Cardiac fibroblast (primary cell): ENCODE measurements at regions not wholly inside any gene's neighbourhood (a gene's known extent, or its start where the extent isn't known, plus 50 kb on each side); places are given as distances from the start of the nearest gene placed in this dataset.
"Not testable (repeated sequence)": the region's sequence is repeated elsewhere in the genome, so short reads cannot be mapped to it uniquely, and the experiment has no call there.

Source experiments
- DNase-seq, 2 donors: peaks; one replicate each; pipeline versions ENCODE4 v3.0.0 to v3.0.0-alpha.2; 2010; ENCODE audit warnings: low read depth in 2 of 2
- H3K4me3 ChIP-seq, 2 donors: replicated peaks in 1 of 2; 1 replicate in 1 of 2; 2 replicates in 1 of 2; pipeline ENCODE4 v1.5.1; 2011; ENCODE audit warnings: low read depth in 2 of 2, low read length in 2 of 2, mild to moderate bottlenecking in 2 of 2, moderate library complexity in 1 of 2
- TF ChIP-seq, protein P1 (sequence below): IDR thresholded peaks from one replicate; pipeline ENCODE4 v1.5.1; 2011; ENCODE audit warnings: low read depth, mild to moderate bottlenecking, low read length, inconsistent platforms

DNA sequence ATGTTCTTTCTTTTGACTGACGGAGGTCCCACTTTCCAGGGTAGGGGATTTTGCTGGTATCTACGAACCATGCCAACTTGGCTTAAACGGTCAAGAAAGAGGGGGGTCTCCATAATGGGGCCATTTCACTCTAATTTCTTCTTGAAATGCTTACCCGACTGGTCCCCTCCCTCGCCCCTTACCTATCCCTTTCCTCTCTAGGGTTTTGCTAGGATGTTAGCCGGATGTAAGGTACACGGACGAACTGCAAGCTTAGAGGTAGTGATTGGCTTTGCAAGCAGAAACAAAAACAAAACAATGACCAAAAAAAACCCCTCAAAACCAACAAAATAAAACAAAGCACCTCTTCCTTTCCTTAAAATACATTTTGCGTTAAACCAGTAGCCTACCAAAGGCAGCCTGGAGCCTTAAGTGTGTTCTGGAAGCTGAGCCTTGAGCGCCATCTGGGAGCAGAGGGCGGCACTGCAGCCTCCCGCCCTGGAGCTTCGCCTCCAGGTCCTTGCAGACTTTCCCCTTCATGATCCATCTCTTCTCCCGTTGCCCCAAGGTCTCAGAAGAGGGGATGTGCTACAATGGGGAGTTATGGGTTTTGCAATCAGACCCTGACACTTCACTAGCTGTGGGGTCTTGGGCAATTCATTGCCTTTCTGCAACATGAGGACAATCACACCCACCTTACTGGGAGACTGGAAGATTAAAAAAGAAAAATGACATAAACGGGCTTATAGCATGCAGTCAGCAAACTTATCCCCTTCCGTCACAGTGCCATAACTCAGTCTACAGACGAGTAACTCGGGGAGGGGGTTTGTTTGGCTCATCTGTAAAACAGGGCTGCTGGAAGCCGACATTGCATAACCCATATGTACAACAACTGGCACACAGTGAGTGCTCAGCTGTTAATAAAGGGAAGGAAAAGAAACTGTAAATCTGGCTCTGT, 125.9 kb upstream of the RRN3 start:
- DNase-seq = peak; percentile 3 to 8
- H3K4me3 ChIP-seq = not testable (repeated sequence)
- TF ChIP-seq, protein P1, sequence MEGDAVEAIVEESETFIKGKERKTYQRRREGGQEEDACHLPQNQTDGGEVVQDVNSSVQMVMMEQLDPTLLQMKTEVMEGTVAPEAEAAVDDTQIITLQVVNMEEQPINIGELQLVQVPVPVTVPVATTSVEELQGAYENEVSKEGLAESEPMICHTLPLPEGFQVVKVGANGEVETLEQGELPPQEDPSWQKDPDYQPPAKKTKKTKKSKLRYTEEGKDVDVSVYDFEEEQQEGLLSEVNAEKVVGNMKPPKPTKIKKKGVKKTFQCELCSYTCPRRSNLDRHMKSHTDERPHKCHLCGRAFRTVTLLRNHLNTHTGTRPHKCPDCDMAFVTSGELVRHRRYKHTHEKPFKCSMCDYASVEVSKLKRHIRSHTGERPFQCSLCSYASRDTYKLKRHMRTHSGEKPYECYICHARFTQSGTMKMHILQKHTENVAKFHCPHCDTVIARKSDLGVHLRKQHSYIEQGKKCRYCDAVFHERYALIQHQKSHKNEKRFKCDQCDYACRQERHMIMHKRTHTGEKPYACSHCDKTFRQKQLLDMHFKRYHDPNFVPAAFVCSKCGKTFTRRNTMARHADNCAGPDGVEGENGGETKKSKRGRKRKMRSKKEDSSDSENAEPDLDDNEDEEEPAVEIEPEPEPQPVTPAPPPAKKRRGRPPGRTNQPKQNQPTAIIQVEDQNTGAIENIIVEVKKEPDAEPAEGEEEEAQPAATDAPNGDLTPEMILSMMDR = peak; percentile 65

DNA sequence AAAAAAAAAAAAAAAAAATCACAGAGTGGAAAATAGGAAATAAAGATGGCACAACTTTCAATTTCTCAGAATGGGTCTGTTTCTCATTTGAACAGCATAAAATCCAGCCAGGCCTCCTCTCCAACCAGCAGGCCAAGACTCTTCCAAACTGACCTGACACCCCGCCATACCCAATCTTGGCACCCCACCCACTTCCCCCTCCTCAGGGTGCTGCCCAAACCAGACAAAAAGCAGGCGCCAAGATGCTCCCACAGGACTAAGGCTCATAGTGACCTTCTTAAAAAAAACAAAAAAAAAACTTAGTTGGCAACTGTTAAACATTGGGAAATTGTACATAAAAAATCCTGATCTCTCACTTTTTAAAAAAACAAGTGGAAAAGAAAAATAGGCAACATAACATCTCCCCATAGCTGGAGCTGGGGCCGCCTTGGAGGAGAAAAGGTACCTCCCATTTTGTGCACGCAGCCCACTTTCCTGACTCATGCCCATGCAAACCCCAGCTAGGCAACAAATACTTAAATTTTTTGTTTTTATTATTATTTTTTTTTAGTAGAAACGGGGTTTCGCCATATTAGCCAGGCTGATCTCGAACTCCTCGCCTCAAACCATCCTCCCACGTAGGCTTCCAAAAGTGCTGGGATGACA, 124.9 kb upstream of the RRN3 start:
- not testable (repeated sequence) for DNase-seq, H3K4me3 ChIP-seq

DNA sequence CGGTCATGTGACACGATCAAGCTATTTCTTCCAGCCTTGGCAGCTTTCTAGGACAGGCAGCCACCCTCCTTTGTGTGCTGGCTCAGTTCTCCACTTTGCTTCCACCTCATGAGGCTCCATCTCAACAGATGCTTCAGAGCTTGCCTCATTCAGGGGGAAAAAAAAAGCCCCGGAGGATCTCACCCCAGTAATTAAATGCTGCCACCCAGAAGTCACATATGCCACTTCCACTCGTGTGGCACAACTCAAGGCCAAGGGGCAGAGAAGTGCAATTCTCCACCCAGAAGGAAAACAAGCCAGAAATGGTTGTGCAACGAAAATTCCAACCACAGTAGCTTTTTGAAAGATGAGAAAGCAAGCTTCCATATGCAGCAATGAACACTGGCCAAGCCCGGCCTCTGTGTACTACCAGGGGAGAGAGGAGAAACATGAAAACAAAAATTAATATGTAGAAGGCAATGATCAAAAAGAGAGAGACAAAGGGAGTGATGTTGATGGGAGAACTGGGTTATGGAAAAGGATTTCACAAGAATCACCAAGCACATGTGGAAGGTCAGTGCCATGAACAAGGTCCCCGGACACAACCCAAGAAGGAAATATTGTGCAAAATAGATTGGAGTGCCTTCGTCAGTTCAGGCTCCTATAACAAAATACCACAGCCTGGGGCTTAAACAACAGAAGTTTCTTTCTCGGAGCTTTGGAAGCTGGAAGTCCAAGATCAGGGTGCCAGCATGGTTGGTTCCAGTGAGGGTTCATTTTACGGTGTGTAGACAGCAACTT, 113.3 kb upstream of the RRN3 start:
- DNase-seq = peak; percentile 23 to 37
- H3K4me3 ChIP-seq = not testable (repeated sequence)

DNA sequence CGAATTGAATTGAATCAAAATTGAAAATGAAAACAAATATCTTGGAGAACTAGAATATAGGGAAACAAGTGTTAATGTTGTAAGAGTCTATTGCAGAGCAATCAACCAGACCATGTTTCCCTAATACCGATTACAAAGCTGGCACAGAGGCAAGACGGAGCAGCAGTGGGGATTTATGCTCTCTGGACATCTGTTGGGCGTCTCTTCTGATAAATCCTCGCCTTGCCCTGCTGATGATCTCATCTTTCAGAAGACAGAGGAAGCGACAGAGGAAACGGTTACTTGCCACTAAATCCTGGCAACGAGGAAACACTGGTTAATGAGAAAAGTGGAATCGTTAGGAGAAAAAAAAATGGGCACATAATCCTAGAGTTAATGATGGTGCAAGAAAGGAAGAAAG, 112.4 kb upstream of the RRN3 start:
- not testable (repeated sequence) for H3K4me3 ChIP-seq
- DNase-seq = peak in 1 of 2 donors; percentile 29

DNA sequence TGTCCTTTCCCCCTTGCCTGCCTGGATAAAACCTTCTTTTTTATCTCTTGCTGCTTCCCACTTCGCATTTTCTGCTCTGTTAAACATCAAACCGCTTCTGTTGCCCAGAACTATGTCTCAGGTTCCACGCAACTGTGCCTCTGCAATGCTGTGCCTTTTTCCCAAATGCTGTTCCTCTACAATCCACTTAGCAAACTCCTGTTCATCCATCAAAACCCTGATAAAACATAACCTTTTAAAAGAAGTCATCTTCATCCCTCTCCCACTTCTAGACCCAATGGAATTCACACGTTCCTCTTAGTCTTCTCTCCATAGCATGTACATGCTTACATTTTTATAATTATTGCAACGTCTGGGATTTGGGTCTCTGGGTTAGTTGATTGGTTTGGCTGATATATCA, 111.9 kb upstream of the RRN3 start:
- not testable (repeated sequence) for DNase-seq

DNA sequence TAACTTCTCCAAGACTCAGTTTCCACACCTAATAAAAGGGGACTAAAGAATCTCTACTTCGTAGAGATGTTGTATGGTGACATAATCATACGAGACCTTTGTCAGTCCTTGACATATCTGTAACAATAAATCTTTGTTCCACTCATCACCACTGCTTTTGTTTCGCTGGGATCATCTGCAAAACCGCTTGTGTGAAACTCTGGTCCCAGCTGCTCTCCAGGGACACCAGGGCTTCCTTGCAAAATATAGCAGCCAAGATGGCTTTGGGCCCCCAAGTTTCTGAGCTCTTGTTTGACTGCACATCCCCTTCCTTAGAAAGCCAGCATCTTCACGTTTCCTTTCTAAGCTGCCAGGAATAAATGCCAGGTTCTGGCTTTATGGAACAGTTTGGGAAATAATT, 110.5 kb upstream of the RRN3 start:
- not testable (repeated sequence) for H3K4me3 ChIP-seq, DNase-seq

More for the DNA sequence above, 111.9 kb upstream of the RRN3 start:
- not testable (repeated sequence) for H3K4me3 ChIP-seq

DNA sequence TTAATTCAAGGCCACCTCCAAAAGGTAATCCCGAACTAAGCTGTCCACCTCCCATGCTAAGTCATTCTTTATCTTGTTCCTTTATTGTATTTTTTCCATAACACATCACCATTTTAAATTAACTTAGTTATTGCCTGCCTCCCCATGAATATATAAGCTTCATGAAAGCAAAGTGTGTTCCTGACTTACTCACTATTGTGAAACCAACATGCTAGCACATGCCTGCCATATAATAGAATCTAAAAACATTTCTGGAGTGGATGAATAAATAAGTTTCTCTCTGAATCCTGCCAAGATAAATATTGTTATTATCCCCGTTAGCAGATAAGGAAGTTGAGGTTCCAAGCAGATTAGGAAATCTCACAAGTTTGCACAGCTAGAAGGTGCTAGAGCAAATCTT, 98.7 kb upstream of the RRN3 start:
- H3K4me3 ChIP-seq = not testable (repeated sequence)
- peak; percentile 1 to 2 for DNase-seq

DNA sequence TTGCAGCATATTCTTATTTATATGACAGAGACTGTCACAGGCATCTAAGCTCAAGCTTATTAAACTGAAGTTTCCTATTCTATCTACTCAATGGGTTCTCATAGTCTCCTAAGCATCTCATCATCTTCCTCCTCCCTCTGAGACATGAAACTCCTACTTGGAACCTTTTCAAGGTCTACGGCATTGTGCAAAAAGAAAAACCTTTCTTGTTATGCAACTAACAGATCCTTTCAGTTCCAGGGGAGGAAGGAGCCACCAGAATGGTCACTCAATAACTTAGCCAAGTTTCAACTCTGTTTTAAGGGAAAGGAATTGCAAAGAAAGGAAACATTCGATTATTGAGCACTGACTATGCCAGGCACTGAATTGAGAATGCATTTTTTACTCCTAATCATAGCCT, 98.1 kb upstream of the RRN3 start:
- DNase-seq, H3K4me3 ChIP-seq: not testable (repeated sequence)

DNA sequence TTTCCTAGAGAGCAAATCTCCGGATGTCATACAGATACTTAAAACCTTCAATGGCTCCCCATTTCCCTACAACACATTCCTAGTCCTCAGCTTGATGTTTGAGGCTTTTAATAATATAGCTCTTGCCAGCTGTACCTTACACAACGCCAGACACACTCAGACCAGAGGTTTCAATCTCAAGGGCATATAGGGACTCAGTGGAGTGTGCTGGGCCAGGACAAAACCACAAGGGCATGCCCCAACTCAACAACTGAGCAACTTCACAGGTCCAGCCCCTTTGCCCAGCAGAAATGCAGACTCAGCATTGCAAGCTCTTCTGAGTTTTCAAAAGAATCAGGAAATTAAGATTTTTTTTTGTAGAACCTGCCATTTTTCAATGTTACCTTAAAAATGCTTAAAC, 95.4 kb upstream of the RRN3 start:
- not testable (repeated sequence) for H3K4me3 ChIP-seq, DNase-seq
